Activated CD8-positive, alpha-beta T cell treated with anti-CD3 and anti-CD28 coated beads for 36 hours (primary cell): ENCODE measurements at regions not wholly inside any gene's neighbourhood (a gene's known extent, or its start where the extent isn't known, plus 50 kb on each side); places are given as distances from the start of the nearest gene placed in this dataset.

Experiments
- ATAC-seq: fragments of 200-7000 bp; cut with Tn5 transposase; one replicate; pipeline ENCODE4 v1.10.0; 2021; ENCODE audit warnings: mild to moderate bottlenecking, moderate library complexity
- CTCF ChIA-PET: fragments of 350-600 bp; sonication (Branson Sonifier 250); formaldehyde crosslinking; loops from one replicate; lab custom pipeline; 2021; ENCODE audit warnings: antibody characterized with exemption; lab: Charles Lee
- POLR2A ChIA-PET: fragments of 350-600 bp; sonication (Branson Sonifier 250); formaldehyde crosslinking; loops from one replicate; lab custom pipeline; 2021; ENCODE audit warnings: antibody characterized with exemption; lab: Charles Lee
- DNase-seq: peaks from one replicate; pipeline ENCODE4 v3.0.0-alpha.2; 2020
- H3K27ac Mint-ChIP-seq: one replicate; pipeline ENCODE4 v1.8.0; 2021; ENCODE audit warnings: mild to moderate bottlenecking, mixed read lengths
- H3K27me3 Mint-ChIP-seq: one replicate; pipeline ENCODE4 v1.8.0; 2021; ENCODE audit warnings: mixed read lengths
- H3K36me3 Mint-ChIP-seq: one replicate; pipeline ENCODE4 v1.8.0; 2021; ENCODE audit warnings: low read depth, mixed read lengths
- H3K4me1 Mint-ChIP-seq: one replicate; pipeline ENCODE4 v1.8.0; 2021; ENCODE audit warnings: low read depth, mixed read lengths
- H3K4me3 Mint-ChIP-seq: one replicate; pipeline ENCODE4 v1.8.0; 2021; ENCODE audit warnings: mild to moderate bottlenecking, moderate library complexity, mixed read lengths
- H3K9me3 Mint-ChIP-seq: one replicate; pipeline ENCODE4 v1.8.0; 2021; ENCODE audit warnings: mixed read lengths
- intact Hi-C: fragments of 100-400 bp; cut with micrococcal nuclease; formaldehyde crosslinking; loops from one replicate; pipeline ENCODE4 v1.10.0; 2022
- TF ChIP-seq, protein P1 (sequence below): fragments of 200-600 bp; IDR thresholded peaks from one replicate; pipeline ENCODE4 v1.8.0; 2022; ENCODE audit warnings: antibody characterized with exemption, mild to moderate bottlenecking

DNA sequence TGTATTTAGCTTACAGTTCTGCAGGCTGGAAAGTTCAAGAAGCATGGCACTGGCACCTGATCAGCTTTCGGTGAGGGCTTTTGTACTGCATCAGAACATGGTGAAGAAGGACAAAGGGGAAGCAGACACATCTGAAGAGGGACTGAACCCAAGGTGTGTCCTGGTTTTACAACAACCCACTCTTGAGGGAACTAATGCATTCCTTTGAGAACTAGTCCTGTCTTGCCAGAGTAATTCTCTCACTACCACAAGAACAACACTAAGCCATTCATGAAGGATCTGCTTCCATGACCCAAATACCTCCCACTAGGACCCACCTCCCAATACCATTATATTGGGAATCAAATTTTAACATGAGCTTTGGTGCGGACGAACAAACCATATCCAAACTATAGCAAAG, 93.6 kb downstream of the RFC3 start:
- ATAC-seq: no peak
- Mint-ChIP-seq H3K4me3 (no peak overlapping the region), H3K27me3 (no peaks in the 10 kb centered on the region), H3K4me1 (no peaks in the 10 kb centered on the region), H3K27ac (no peak overlapping the region), H3K36me3 (no peaks in the 10 kb centered on the region), H3K9me3 (no peaks in the 10 kb centered on the region)
- intact Hi-C loops: no loop called here
- TF ChIP-seq, protein P1, sequence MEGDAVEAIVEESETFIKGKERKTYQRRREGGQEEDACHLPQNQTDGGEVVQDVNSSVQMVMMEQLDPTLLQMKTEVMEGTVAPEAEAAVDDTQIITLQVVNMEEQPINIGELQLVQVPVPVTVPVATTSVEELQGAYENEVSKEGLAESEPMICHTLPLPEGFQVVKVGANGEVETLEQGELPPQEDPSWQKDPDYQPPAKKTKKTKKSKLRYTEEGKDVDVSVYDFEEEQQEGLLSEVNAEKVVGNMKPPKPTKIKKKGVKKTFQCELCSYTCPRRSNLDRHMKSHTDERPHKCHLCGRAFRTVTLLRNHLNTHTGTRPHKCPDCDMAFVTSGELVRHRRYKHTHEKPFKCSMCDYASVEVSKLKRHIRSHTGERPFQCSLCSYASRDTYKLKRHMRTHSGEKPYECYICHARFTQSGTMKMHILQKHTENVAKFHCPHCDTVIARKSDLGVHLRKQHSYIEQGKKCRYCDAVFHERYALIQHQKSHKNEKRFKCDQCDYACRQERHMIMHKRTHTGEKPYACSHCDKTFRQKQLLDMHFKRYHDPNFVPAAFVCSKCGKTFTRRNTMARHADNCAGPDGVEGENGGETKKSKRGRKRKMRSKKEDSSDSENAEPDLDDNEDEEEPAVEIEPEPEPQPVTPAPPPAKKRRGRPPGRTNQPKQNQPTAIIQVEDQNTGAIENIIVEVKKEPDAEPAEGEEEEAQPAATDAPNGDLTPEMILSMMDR: no peak
- DNase-seq: no peak
- CTCF ChIA-PET: no interaction called here
- POLR2A ChIA-PET: no interaction called here

DNA sequence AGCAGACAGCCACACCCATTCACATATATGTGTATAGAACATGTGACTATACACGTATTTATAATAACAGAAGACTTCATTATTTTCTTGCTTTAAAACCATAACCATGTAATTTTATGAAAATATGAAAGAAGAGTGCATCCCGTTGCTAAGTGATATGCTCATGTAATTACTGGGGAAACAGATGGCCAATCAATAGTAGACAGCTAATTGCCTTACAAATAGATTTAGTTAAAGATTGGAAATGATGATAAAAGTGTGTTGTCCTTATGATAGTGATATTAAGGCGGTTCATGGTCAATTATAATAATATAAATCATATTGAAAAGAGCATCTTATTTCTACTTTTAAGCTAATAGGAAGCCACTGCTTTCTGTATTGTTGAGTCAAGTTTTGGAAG, 95.9 kb downstream of the RFC3 start:
- Mint-ChIP-seq H3K4me3 (no peak overlapping the region), H3K4me1 (no peaks in the 10 kb centered on the region), H3K27ac (no peak overlapping the region), H3K27me3 (no peaks in the 10 kb centered on the region), H3K36me3 (no peaks in the 10 kb centered on the region), H3K9me3 (no peaks in the 10 kb centered on the region)
- CTCF ChIA-PET: no interaction called here
- POLR2A ChIA-PET: no interaction called here
- intact Hi-C loops: no loop called here
- ATAC-seq (no peak), DNase-seq (no peak)
- TF ChIP-seq, protein P1: no peak

DNA sequence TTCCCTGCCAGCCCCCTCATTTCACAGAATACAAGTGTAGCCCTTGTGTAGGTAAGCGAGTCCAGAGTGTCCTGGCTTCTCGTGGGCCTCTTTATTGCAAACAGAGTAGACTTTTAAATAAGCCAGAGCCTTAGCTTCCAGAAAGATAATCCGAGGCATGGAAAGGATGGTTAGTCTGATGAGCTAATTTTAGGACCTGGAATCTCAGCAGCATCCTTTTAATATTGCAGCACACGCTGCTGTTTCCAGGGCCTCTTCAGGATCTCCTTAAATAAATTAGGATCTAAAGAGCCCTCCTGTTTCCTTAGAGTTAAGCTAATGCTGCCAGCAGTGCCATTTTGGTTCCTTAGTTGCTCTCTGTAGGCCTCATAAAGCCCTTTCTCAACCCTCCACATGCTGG, 99.2 kb downstream of the RFC3 start:
- CTCF ChIA-PET: no interaction called here
- H3K4me1 Mint-ChIP-seq: no peaks in the 10 kb centered on the region
- intact Hi-C loops: no loop called here
- no peaks in the 10 kb centered on the region for H3K27me3 Mint-ChIP-seq
- no peak overlapping the region for H3K4me3 Mint-ChIP-seq
- DNase-seq: no peak
- TF ChIP-seq, protein P1: no peak
- no peaks in the 10 kb centered on the region for H3K36me3 Mint-ChIP-seq
- ATAC-seq: no peak
- no peaks in the 10 kb centered on the region for H3K9me3 Mint-ChIP-seq
- no peak overlapping the region for H3K27ac Mint-ChIP-seq
- POLR2A ChIA-PET: no interaction called here

DNA sequence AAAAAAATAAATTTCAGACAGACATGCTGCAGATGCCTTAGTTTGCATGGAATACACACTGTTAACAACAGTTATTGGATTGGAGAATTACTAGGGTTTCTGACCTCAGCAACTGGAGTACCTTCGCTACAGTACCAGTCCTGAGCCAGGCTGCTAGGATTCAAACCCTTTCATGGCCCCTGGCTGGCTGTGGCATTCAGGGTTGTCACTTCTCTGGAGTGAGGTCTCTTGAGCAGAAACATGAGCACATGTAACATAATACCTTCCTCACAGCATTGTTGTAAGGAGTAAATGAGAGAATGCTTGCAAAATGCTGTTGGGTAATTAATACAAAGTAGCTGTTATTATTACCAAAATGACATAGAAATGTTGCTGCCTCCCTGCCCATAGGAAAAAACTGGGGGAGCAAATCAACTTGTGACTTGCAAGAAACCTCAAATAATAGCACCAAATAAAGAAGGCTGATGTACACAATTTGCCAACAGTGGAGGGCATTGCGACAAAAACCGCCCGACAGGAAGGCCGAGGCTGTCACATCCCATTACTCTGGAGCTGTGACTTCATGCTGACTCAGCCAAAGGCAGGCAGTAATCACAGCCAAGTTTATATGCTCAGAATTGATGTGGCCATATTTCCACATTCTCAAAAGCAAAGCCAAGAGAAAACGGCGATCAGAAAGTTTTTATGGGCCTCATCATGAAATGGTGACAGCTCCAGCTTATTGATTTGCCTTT, 100.4 kb downstream of the RFC3 start:
- Mint-ChIP-seq H3K27ac (no peak overlapping the region), H3K27me3 (no peaks in the 10 kb centered on the region), H3K4me3 (no peak overlapping the region), H3K9me3 (no peaks in the 10 kb centered on the region), H3K36me3 (no peaks in the 10 kb centered on the region), H3K4me1 (no peaks in the 10 kb centered on the region)
- ATAC-seq: no peak
- intact Hi-C loops: no loop called here
- TF ChIP-seq, protein P1: no peak
- ChIA-PET CTCF (no interaction called here), POLR2A (no interaction called here)
- no peak for DNase-seq

GRCh38 chr13:33919120-33919519, 101.2 kb downstream of the RFC3 start:
- intact Hi-C loops: no loop called here
- Mint-ChIP-seq H3K36me3 (no peaks in the 10 kb centered on the region), H3K9me3 (no peaks in the 10 kb centered on the region), H3K4me3 (no peak overlapping the region), H3K27ac (no peak overlapping the region), H3K27me3 (no peaks in the 10 kb centered on the region), H3K4me1 (no peaks in the 10 kb centered on the region)
- DNase-seq (no peak), ATAC-seq (no peak)
- CTCF ChIA-PET: no interaction called here
- TF ChIP-seq, protein P1: no peak
- POLR2A ChIA-PET: no interaction called here
